Globus pallidus (tissue), 1 donor: ENCODE measurements at regions not wholly inside any gene's neighbourhood (a gene's known extent, or its start where the extent isn't known, plus 50 kb on each side); places are given as distances from the start of the nearest gene placed in this dataset.

ENCODE experiments used
- DNase-seq: peaks from one replicate; pipeline ENCODE4 v3.0.0-alpha.2; 2015; ENCODE audit warnings: low spot score

- DNase-seq = no peak
These were observed 98.5 kb upstream of the INTU start for GRCh38 chr4:127534041-127534825.

- no peak for DNase-seq
These were observed 94.7 kb upstream of the INTU start for GRCh38 chr4:127538016-127538415.

GRCh38 chr4:127540497-127541025 is 92.2 kb upstream of the INTU start:
- no peak for DNase-seq

- DNase-seq = no peak
These were observed 87.5 kb upstream of the INTU start for GRCh38 chr4:127545271-127545670.

GRCh38 chr4:127548990-127549925 is 83.5 kb upstream of the INTU start:
- DNase-seq = no peak

GRCh38 chr4:127555106-127555505 is 77.7 kb upstream of the INTU start:
- DNase-seq = no peak

- no peak for DNase-seq
These were observed 74.7 kb upstream of the INTU start for GRCh38 chr4:127558088-127558487.

GRCh38 chr4:127558489-127559407 is 74.0 kb upstream of the INTU start:
- no peak for DNase-seq

GRCh38 chr4:127559981-127560380 is 72.8 kb upstream of the INTU start:
- no peak for DNase-seq

GRCh38 chr4:127560755-127561154 is 72.0 kb upstream of the INTU start:
- no peak for DNase-seq

- no peak for DNase-seq
These were observed 58.1 kb upstream of the INTU start for GRCh38 chr4:127574643-127575042.

GRCh38 chr4:127575888-127576287 is 56.9 kb upstream of the INTU start:
- DNase-seq = no peak

- DNase-seq = no peak
These were observed 54.3 kb upstream of the INTU start for GRCh38 chr4:127578491-127578890.

GRCh38 chr4:127578967-127579366 is 53.8 kb upstream of the INTU start:
- DNase-seq = no peak

- no peak for DNase-seq
These were observed 52.9 kb upstream of the INTU start for GRCh38 chr4:127579821-127580220.

- DNase-seq = no peak
These were observed 52.5 kb upstream of the INTU start for GRCh38 chr4:127580300-127580699.

GRCh38 chr4:127580891-127581290 is 51.9 kb upstream of the INTU start:
- DNase-seq = no peak
